ENCODE measurements at regions not wholly inside any gene's neighbourhood (a gene's known extent, or its start where the extent isn't known, plus 50 kb on each side); places are given as distances from the start of the nearest gene placed in this dataset.
"Not testable (repeated sequence)": the region's sequence is repeated elsewhere in the genome, so short reads cannot be mapped to it uniquely, and the experiment has no call there.

- H3K9me3 ChIP-seq (ENCODE audit: control insufficient read depth, insufficient read depth, low read depth, low read length): no peaks in the 10 kb centered on the region
- no peaks in the 10 kb centered on the region for H4K20me1 ChIP-seq (ENCODE audit: control insufficient read depth, extremely low read depth, insufficient read depth, low read length)
- H3K4me3 ChIP-seq (replicated peaks in 1 of 4; ENCODE audit: control extremely low read depth in 1 of 4, insufficient read depth in 1 of 4, low read depth in 3 of 4, low read length in 4 of 4): no peak overlapping the region
- no peaks in the 10 kb centered on the region for H3K27me3 ChIP-seq (ENCODE audit: control insufficient read depth, insufficient read depth, low read length)
- TF ChIP-seq EZH2 (IDR thresholded peaks at IDR 0.05; ENCODE audit: low read length, missing control alignments) (no peak), CTCF (conservative IDR thresholded peaks at IDR 0.05 in 1 of 2, IDR thresholded peaks at IDR 0.05 in 1 of 2; ENCODE audit: low read depth in 1 of 2, low read length in 2 of 2) (no peak)
- H3K79me2 ChIP-seq (ENCODE audit: control insufficient read depth, insufficient read depth, low read length): no peaks in the 10 kb centered on the region
- no peak overlapping the region for H3K9ac ChIP-seq (ENCODE audit: insufficient read depth, low read length)
- H3K4me1 ChIP-seq (ENCODE audit: control insufficient read depth, extremely low read depth, insufficient read depth, low read length): no peaks in the 10 kb centered on the region
- H3K27ac ChIP-seq (ENCODE audit: insufficient read depth, low read length): no peak overlapping the region
- no peaks in the 10 kb centered on the region for H3K36me3 ChIP-seq (ENCODE audit: control insufficient read depth, insufficient read depth, low read length)
- DNase-seq (ENCODE audit: low read depth in 2 of 2): no peak
- no peak overlapping the region for H2AFZ ChIP-seq (ENCODE audit: low read length)
- H3K4me2 ChIP-seq (ENCODE audit: extremely low read depth, insufficient read depth, low read length): no peak overlapping the region
These were observed 345.0 kb upstream of the LRRTM4 start for GRCh38 chr2:77867146-77867545.

- TF ChIP-seq EZH2 (IDR thresholded peaks at IDR 0.05; ENCODE audit: low read length, missing control alignments) (no peak), CTCF (conservative IDR thresholded peaks at IDR 0.05 in 1 of 2, IDR thresholded peaks at IDR 0.05 in 1 of 2; ENCODE audit: low read depth in 1 of 2, low read length in 2 of 2) (no peak)
- Histone ChIP-seq H3K4me1 (ENCODE audit: control insufficient read depth, extremely low read depth, insufficient read depth, low read length) (no peaks in the 10 kb centered on the region), H3K27me3 (ENCODE audit: control insufficient read depth, insufficient read depth, low read length) (no peaks in the 10 kb centered on the region), H3K27ac (ENCODE audit: insufficient read depth, low read length) (no peak overlapping the region), H3K79me2 (ENCODE audit: control insufficient read depth, insufficient read depth, low read length) (no peaks in the 10 kb centered on the region), H3K36me3 (ENCODE audit: control insufficient read depth, insufficient read depth, low read length) (no peaks in the 10 kb centered on the region), H3K4me3 (replicated peaks in 1 of 4; ENCODE audit: control extremely low read depth in 1 of 4, insufficient read depth in 1 of 4, low read depth in 3 of 4, low read length in 4 of 4) (no peak overlapping the region), H3K4me2 (ENCODE audit: extremely low read depth, insufficient read depth, low read length) (no peak overlapping the region), H2AFZ (ENCODE audit: low read length) (no peak overlapping the region), H3K9ac (ENCODE audit: insufficient read depth, low read length) (no peak overlapping the region), H3K9me3 (ENCODE audit: control insufficient read depth, insufficient read depth, low read depth, low read length) (no peaks in the 10 kb centered on the region), H4K20me1 (ENCODE audit: control insufficient read depth, extremely low read depth, insufficient read depth, low read length) (no peaks in the 10 kb centered on the region)
- DNase-seq (ENCODE audit: low read depth in 2 of 2): no peak
These were observed 351.3 kb upstream of the LRRTM4 start for GRCh38 chr2:77873506-77873905.

- H3K4me1 ChIP-seq (ENCODE audit: control insufficient read depth, extremely low read depth, insufficient read depth, low read length); H4K20me1 ChIP-seq (ENCODE audit: control insufficient read depth, extremely low read depth, insufficient read depth, low read length); H3K36me3 ChIP-seq (ENCODE audit: control insufficient read depth, insufficient read depth, low read length); H3K9me3 ChIP-seq (ENCODE audit: control insufficient read depth, insufficient read depth, low read depth, low read length); H3K4me2 ChIP-seq (ENCODE audit: extremely low read depth, insufficient read depth, low read length); H3K4me3 ChIP-seq (replicated peaks in 1 of 4; ENCODE audit: control extremely low read depth in 1 of 4, insufficient read depth in 1 of 4, low read depth in 3 of 4, low read length in 4 of 4); H3K9ac ChIP-seq (ENCODE audit: insufficient read depth, low read length); H3K79me2 ChIP-seq (ENCODE audit: control insufficient read depth, insufficient read depth, low read length); DNase-seq (ENCODE audit: low read depth in 2 of 2); H3K27ac ChIP-seq (ENCODE audit: insufficient read depth, low read length); H3K27me3 ChIP-seq (ENCODE audit: control insufficient read depth, insufficient read depth, low read length); H2AFZ ChIP-seq (ENCODE audit: low read length): not testable (repeated sequence)
These were observed 378.0 kb upstream of the LRRTM4 start for GRCh38 chr2:77900211-77900610.

GRCh38 chr2:77910136-77910535 is 388.0 kb upstream of the LRRTM4 start:
- H3K9me3 ChIP-seq (ENCODE audit: control insufficient read depth, insufficient read depth, low read depth, low read length): no peaks in the 10 kb centered on the region
- H3K27ac ChIP-seq (ENCODE audit: insufficient read depth, low read length): no peak overlapping the region
- H3K4me1 ChIP-seq (ENCODE audit: control insufficient read depth, extremely low read depth, insufficient read depth, low read length): no peaks in the 10 kb centered on the region
- H3K4me3 ChIP-seq (replicated peaks in 1 of 4; ENCODE audit: control extremely low read depth in 1 of 4, insufficient read depth in 1 of 4, low read depth in 3 of 4, low read length in 4 of 4): no peak overlapping the region
- H3K36me3 ChIP-seq (ENCODE audit: control insufficient read depth, insufficient read depth, low read length): no peaks in the 10 kb centered on the region
- H3K4me2 ChIP-seq (ENCODE audit: extremely low read depth, insufficient read depth, low read length): no peak overlapping the region
- no peak for DNase-seq (ENCODE audit: low read depth in 2 of 2)
- no peaks in the 10 kb centered on the region for H3K27me3 ChIP-seq (ENCODE audit: control insufficient read depth, insufficient read depth, low read length)
- H2AFZ ChIP-seq (ENCODE audit: low read length): no peak overlapping the region
- no peaks in the 10 kb centered on the region for H3K79me2 ChIP-seq (ENCODE audit: control insufficient read depth, insufficient read depth, low read length)
- no peak overlapping the region for H3K9ac ChIP-seq (ENCODE audit: insufficient read depth, low read length)
- TF ChIP-seq EZH2 (IDR thresholded peaks at IDR 0.05; ENCODE audit: low read length, missing control alignments) (no peak), CTCF (conservative IDR thresholded peaks at IDR 0.05 in 1 of 2, IDR thresholded peaks at IDR 0.05 in 1 of 2; ENCODE audit: low read depth in 1 of 2, low read length in 2 of 2) (no peak)
- no peaks in the 10 kb centered on the region for H4K20me1 ChIP-seq (ENCODE audit: control insufficient read depth, extremely low read depth, insufficient read depth, low read length)
